Trophoblast cell (in vitro differentiated cells and primary cell): ENCODE measurements at regions not wholly inside any gene's neighbourhood (a gene's known extent, or its start where the extent isn't known, plus 50 kb on each side); places are given as distances from the start of the nearest gene placed in this dataset.

ENCODE experiments used
- DNase-seq, 2 donors: peaks; one replicate each; pipeline ENCODE4 v3.0.0-alpha.2; 2016
- H2AFZ ChIP-seq: 2 replicates; pipeline ENCODE4 v1.6.1; 2013; ENCODE audit warnings: low read length, moderate library complexity, mild to moderate bottlenecking; ENCODE audit not compliant: insufficient read depth, poor library complexity
- H2AK5ac ChIP-seq: 2 replicates; pipeline ENCODE4 v1.6.1; 2013; ENCODE audit warnings: mild to moderate bottlenecking, low read length
- H2BK120ac ChIP-seq: 2 replicates; pipeline ENCODE4 v1.6.1; 2013; ENCODE audit warnings: low read length, mild to moderate bottlenecking, moderate library complexity; ENCODE audit not compliant: insufficient read depth, poor library complexity
- H2BK12ac ChIP-seq: 2 replicates; pipeline ENCODE4 v1.6.1; 2013; ENCODE audit warnings: mild to moderate bottlenecking, low read length, moderate library complexity
- H2BK5ac ChIP-seq: 2 replicates; pipeline ENCODE4 v1.6.1; 2013; ENCODE audit warnings: low read length, low read depth, moderate library complexity, mild to moderate bottlenecking; ENCODE audit not compliant: poor library complexity
- H3K14ac ChIP-seq: 2 replicates; pipeline ENCODE4 v1.6.1; 2013; ENCODE audit warnings: mild to moderate bottlenecking, low read length
- H3K18ac ChIP-seq: 2 replicates; pipeline ENCODE4 v1.6.1; 2013; ENCODE audit warnings: mild to moderate bottlenecking, low read length
- H3K23ac ChIP-seq: 2 replicates; pipeline ENCODE4 v1.6.1; 2013; ENCODE audit warnings: low read length
- H3K27ac ChIP-seq: 2 replicates; pipeline ENCODE4 v1.5.1; 2013; ENCODE audit warnings: low read depth, mild to moderate bottlenecking, inconsistent platforms, low read length, moderate library complexity
- H3K27me3 ChIP-seq: 2 replicates; pipeline ENCODE4 v1.6.1; 2013; ENCODE audit warnings: inconsistent platforms, mild to moderate bottlenecking, low read length, moderate library complexity; ENCODE audit not compliant: insufficient read depth
- H3K36me3 ChIP-seq, 2 experiments: 1 replicate in 1 of 2; 2 replicates in 1 of 2; pipeline ENCODE4 v1.6.1; 2013; ENCODE audit warnings: low read length in 2 of 2, mild to moderate bottlenecking in 2 of 2, moderate library complexity in 1 of 2; ENCODE audit not compliant: insufficient read depth in 2 of 2, control insufficient read depth in 1 of 2
- H3K4ac ChIP-seq: 2 replicates; pipeline ENCODE4 v1.6.1; 2013; ENCODE audit warnings: low read depth, mild to moderate bottlenecking, low read length, moderate library complexity
- H3K4me1 ChIP-seq, 2 experiments: 1 replicate in 1 of 2; 2 replicates in 1 of 2; pipeline ENCODE4 v1.6.1; 2013; ENCODE audit warnings: low read length in 2 of 2, mild to moderate bottlenecking in 2 of 2, moderate library complexity in 1 of 2; ENCODE audit not compliant: insufficient read depth in 2 of 2, control insufficient read depth in 1 of 2
- H3K4me2 ChIP-seq: 2 replicates; pipeline ENCODE4 v1.6.1; 2013; ENCODE audit warnings: inconsistent platforms, mild to moderate bottlenecking, low read length, moderate library complexity
- H3K4me3 ChIP-seq: 2 replicates; pipeline ENCODE4 v1.5.1; 2013; ENCODE audit warnings: mild to moderate bottlenecking, low read depth, low read length, inconsistent platforms
- H3K79me1 ChIP-seq: one replicate; pipeline ENCODE4 v1.6.1; 2013; ENCODE audit warnings: low read length
- H3K79me2 ChIP-seq: 2 replicates; pipeline ENCODE4 v1.6.1; 2013; ENCODE audit warnings: low read length, mild to moderate bottlenecking; ENCODE audit not compliant: control insufficient read depth, insufficient read depth, poor library complexity
- H3K9ac ChIP-seq: 2 replicates; pipeline ENCODE4 v1.6.1; 2013; ENCODE audit warnings: mild to moderate bottlenecking, low read length
- H3K9me3 ChIP-seq: 2 replicates; pipeline ENCODE4 v1.6.1; 2013; ENCODE audit warnings: low read depth, mild to moderate bottlenecking, control low read depth, inconsistent platforms, low read length; ENCODE audit not compliant: insufficient read depth
- H4K12ac ChIP-seq: 2 replicates; pipeline ENCODE4 v1.6.1; 2013; ENCODE audit warnings: low read depth, mild to moderate bottlenecking, low read length, moderate library complexity
- H4K8ac ChIP-seq: 2 replicates; pipeline ENCODE4 v1.6.1; 2013; ENCODE audit warnings: low read depth, mild to moderate bottlenecking, low read length, moderate library complexity
- H4K91ac ChIP-seq: one replicate; pipeline ENCODE4 v1.6.1; 2013; ENCODE audit warnings: low read depth, mild to moderate bottlenecking, low read length, moderate library complexity
- WGBS: extraction: QIAGEN DNeasy Blood & Tissue Kit; methylation state at CpG from one replicate; pipeline ENCODE4 v1.1.7; 2013; ENCODE audit warnings: missing lambda C conversion rate; ENCODE audit not compliant: insufficient read length, insufficient coverage; ENCODE audit errors: extremely low coverage; 5-methylcytosine and 5-hydroxymethylcytosine counted together

DNA sequence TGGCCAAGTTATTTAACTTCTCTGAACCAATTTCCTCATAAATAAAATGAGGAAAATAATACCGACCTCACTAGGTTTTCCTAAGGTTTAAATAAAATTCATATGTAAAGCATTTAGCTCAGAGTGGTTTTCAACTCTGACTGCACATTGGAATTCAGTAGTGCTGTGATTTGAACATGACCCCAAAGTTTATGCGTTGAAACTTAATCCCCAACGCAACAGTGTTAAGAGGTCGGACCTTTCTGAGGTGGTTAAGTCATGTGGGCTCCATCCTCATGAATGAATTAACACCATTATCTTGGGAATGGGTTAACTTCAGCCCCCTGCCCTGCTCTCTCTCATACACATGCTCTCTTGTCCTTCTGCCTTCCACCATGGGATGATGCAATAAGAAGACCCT, 322.2 kb downstream of the AASDHPPT start:
- peak overlapping the region; percentile 73 for H2BK120ac ChIP-seq
- H3K14ac ChIP-seq: no peak overlapping the region
- H3K4me2 ChIP-seq: no peak overlapping the region
- peak overlapping the region; percentile 58 for H2BK12ac ChIP-seq
- H3K36me3 ChIP-seq: peaks cover 0 to 4% of the 10 kb centered on the region in 2 experiments
- peaks cover 3 to 11% of the 10 kb centered on the region in 2 experiments for H3K4me1 ChIP-seq
- no peak overlapping the region for H4K12ac ChIP-seq
- H4K8ac ChIP-seq: no peak overlapping the region
- H3K23ac ChIP-seq: no peak overlapping the region
- H3K4me3 ChIP-seq: no peak overlapping the region
- peaks cover 3% of the 10 kb centered on the region for H3K79me1 ChIP-seq
- H3K9me3 ChIP-seq: peaks cover 4% of the 10 kb centered on the region
- no peaks in the 10 kb centered on the region for H3K27me3 ChIP-seq
- no peak overlapping the region for H3K27ac ChIP-seq
- no peak overlapping the region for H2BK5ac ChIP-seq
- no peaks in the 10 kb centered on the region for H3K79me2 ChIP-seq
- no peak overlapping the region for H3K18ac ChIP-seq
- no CpG with 5 or more reads among the region's 4 CpGs for WGBS
- H3K4ac ChIP-seq: no peak overlapping the region
- H2AFZ ChIP-seq: no peak overlapping the region
- peak overlapping the region; percentile 79 for H2AK5ac ChIP-seq
- H4K91ac ChIP-seq: no peak overlapping the region
- DNase-seq: no peak
- no peak overlapping the region for H3K9ac ChIP-seq

DNA sequence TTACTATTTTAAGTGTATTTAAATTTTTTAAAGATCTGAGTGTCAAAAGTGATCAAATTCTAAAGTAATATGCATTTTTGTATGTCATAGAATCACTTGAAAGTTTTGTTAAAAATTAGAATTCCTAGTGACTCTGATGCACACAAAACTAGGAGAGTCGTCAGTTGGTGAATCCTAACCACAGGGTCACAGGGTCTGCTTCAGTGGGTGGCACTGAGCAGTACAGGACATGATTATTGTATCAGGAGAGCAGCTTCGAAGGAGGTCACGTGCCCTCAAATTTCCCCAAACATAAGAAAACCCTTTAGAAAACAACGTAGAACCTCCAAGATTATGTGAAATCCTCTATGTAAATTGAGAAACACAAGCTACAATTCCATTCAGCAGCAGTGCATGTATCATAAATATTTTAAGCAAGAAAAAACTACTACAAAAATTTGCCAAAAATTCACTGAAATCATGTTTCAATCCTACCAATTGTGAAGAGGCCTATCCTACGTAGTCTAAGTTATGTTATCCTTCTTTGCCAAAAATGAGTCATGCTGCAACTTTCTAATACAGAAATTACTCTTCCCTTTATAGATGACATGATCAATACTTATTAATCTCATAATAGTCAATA, 323.6 kb downstream of the AASDHPPT start:
- no peaks in the 10 kb centered on the region for H3K27me3 ChIP-seq
- no peak overlapping the region for H4K12ac ChIP-seq
- H3K27ac ChIP-seq: no peak overlapping the region
- no peak overlapping the region for H3K9ac ChIP-seq
- no peak overlapping the region for H4K8ac ChIP-seq
- no peaks in the 10 kb centered on the region for H3K79me2 ChIP-seq
- no peak overlapping the region for H2BK12ac ChIP-seq
- no CpG with 5 or more reads among the region's 5 CpGs for WGBS
- no peak overlapping the region for H4K91ac ChIP-seq
- H2AFZ ChIP-seq: no peak overlapping the region
- peaks cover 3 to 11% of the 10 kb centered on the region in 2 experiments for H3K4me1 ChIP-seq
- H3K36me3 ChIP-seq: no peaks in the 10 kb centered on the region
- peak in 1 of 2 donors; percentile 45 for DNase-seq
- H3K18ac ChIP-seq: no peak overlapping the region
- peaks cover 2% of the 10 kb centered on the region for H3K9me3 ChIP-seq
- H3K4me3 ChIP-seq: no peak overlapping the region
- H2AK5ac ChIP-seq: no peak overlapping the region
- no peak overlapping the region for H3K23ac ChIP-seq
- H3K4me2 ChIP-seq: no peak overlapping the region
- no peak overlapping the region for H2BK120ac ChIP-seq
- H3K4ac ChIP-seq: no peak overlapping the region
- no peak overlapping the region for H2BK5ac ChIP-seq
- H3K14ac ChIP-seq: no peak overlapping the region
- peaks cover 3% of the 10 kb centered on the region for H3K79me1 ChIP-seq

DNA sequence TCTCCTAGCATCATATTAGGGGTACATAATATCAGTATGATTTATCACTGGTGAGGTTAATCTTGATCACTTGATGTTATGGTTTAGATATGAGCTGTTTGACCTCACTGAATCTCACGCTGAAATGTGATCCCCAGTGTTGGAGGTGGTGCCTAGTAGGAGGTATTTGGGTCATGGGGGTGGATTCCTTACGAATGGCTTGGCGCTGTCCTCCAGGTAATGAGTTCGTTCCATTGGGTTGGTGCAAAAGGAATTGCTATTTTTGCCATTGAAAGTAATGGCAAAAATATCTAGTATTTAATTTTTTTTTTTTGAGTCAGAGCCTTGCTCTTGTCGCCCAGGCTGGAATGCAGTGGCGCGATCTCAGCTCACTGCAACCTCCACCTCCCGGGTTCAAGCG, 326.3 kb downstream of the AASDHPPT start:
- Histone ChIP-seq H2AFZ (no peak overlapping the region), H4K8ac (no peak overlapping the region), H3K4me2 (no peak overlapping the region), H3K27ac (no peak overlapping the region), H2AK5ac (no peak overlapping the region), H4K91ac (no peak overlapping the region), H3K27me3 (no peaks in the 10 kb centered on the region), H2BK120ac (no peak overlapping the region), H3K4ac (no peak overlapping the region), H2BK5ac (no peak overlapping the region), H3K79me1 (no peaks in the 10 kb centered on the region), H3K36me3 (no peaks in the 10 kb centered on the region), H3K79me2 (no peaks in the 10 kb centered on the region), H3K9me3 (no peaks in the 10 kb centered on the region), H4K12ac (no peak overlapping the region), H3K18ac (no peak overlapping the region), H3K23ac (no peak overlapping the region), H3K4me1 (peaks cover 0 to 5% of the 10 kb centered on the region in 2 experiments), H2BK12ac (no peak overlapping the region), H3K14ac (no peak overlapping the region), H3K4me3 (no peak overlapping the region), H3K9ac (no peak overlapping the region)
- WGBS: no CpG with 5 or more reads among the region's 9 CpGs
- DNase-seq: peak; percentile 65 to 84

DNA sequence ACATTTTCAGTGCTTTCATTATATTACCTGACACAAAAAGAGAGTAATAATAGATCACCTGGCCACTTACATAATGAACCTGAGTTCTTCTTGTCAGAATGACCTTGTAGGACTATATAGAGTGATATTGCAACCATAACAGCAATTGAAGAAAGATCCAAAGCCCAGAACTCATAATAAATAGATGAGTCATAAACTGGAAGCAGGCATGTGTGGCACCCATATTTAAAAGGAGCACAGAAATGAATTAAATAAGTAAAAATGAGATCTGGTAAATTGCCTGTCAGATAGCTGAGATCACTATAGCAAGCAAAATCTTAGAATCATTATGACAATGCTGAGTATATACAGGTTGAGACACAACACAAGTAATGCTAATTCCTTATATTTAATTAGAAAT, 331.8 kb downstream of the AASDHPPT start:
- Histone ChIP-seq H2BK120ac (no peak overlapping the region), H3K9me3 (no peaks in the 10 kb centered on the region), H2BK12ac (no peak overlapping the region), H3K27me3 (no peaks in the 10 kb centered on the region), H3K4me1 (no peaks in the 10 kb centered on the region), H3K27ac (no peak overlapping the region), H3K4me2 (no peak overlapping the region), H4K12ac (no peak overlapping the region), H3K4ac (no peak overlapping the region), H3K79me1 (no peaks in the 10 kb centered on the region), H3K14ac (no peak overlapping the region), H4K8ac (no peak overlapping the region), H3K9ac (no peak overlapping the region), H2BK5ac (no peak overlapping the region), H3K23ac (no peak overlapping the region), H3K36me3 (no peaks in the 10 kb centered on the region), H2AK5ac (no peak overlapping the region), H3K18ac (no peak overlapping the region), H3K4me3 (no peak overlapping the region), H2AFZ (no peak overlapping the region), H3K79me2 (no peaks in the 10 kb centered on the region), H4K91ac (no peak overlapping the region)
- DNase-seq: no peak
